CD4-positive, alpha-beta T cell treated with Interleukin-1 beta for 1 hour (primary cell): ENCODE measurements at regions not wholly inside any gene's neighbourhood (a gene's known extent, or its start where the extent isn't known, plus 50 kb on each side); places are given as distances from the start of the nearest gene placed in this dataset.
A peak's percentile ranks its signal among the peaks of the same experiment; 100 is the strongest.
"Not testable (repeated sequence)": the region's sequence is repeated elsewhere in the genome, so short reads cannot be mapped to it uniquely, and the experiment has no call there.

Experiments used
- DNase-seq, 2 donors: peaks; one replicate each; pipeline ENCODE4 v3.0.0-alpha.2; 2020 to 2022

GRCh38 chr2:207216457-207216856 lies 50.7 kb upstream of the KLF7 start:
- no peak for DNase-seq

GRCh38 chr2:207217442-207217841 lies 51.7 kb upstream of the KLF7 start:
- DNase-seq, result no peak

- no peak for DNase-seq
Measured at GRCh38 chr2:207219081-207219630, 53.4 kb upstream of the KLF7 start.

GRCh38 chr2:207219676-207220501 lies 54.1 kb upstream of the KLF7 start:
- DNase-seq, result no peak

- no peak for DNase-seq
Measured at GRCh38 chr2:207221731-207222130, 56.0 kb upstream of the KLF7 start.

GRCh38 chr2:207223051-207223450 lies 57.3 kb upstream of the KLF7 start:
- DNase-seq, result no peak

GRCh38 chr2:207224381-207224780 lies 58.6 kb upstream of the KLF7 start:
- no peak for DNase-seq

GRCh38 chr2:207224791-207225482 lies 59.2 kb upstream of the KLF7 start:
- DNase-seq, result no peak

GRCh38 chr2:207225773-207226172 lies 60.0 kb upstream of the KLF7 start:
- DNase-seq, result no peak

GRCh38 chr2:207226243-207226642 lies 60.5 kb upstream of the KLF7 start:
- no peak for DNase-seq

GRCh38 chr2:207226671-207227061 lies 60.9 kb upstream of the KLF7 start:
- DNase-seq, result no peak

- no peak for DNase-seq
Measured at GRCh38 chr2:207227062-207227748, 61.5 kb upstream of the KLF7 start.

GRCh38 chr2:207227749-207228145 lies 62.0 kb upstream of the KLF7 start:
- DNase-seq, result no peak

GRCh38 chr2:207228402-207228801 lies 62.7 kb upstream of the KLF7 start:
- no peak for DNase-seq

GRCh38 chr2:207229161-207229560 lies 63.4 kb upstream of the KLF7 start:
- DNase-seq, result no peak

- no peak for DNase-seq
Measured at GRCh38 chr2:207230261-207231105, 64.7 kb upstream of the KLF7 start.

- peak in 1 of 2 donors; percentile 13 for DNase-seq
Measured at GRCh38 chr2:207231106-207231865, 65.5 kb upstream of the KLF7 start.

- DNase-seq, result no peak
Measured at GRCh38 chr2:207231967-207232366, 66.2 kb upstream of the KLF7 start.

GRCh38 chr2:207233141-207233540 lies 67.4 kb upstream of the KLF7 start:
- DNase-seq, result not testable (repeated sequence)

- DNase-seq, result no peak
Measured at GRCh38 chr2:207233731-207234130, 68.0 kb upstream of the KLF7 start.

GRCh38 chr2:207235621-207236020 lies 69.9 kb upstream of the KLF7 start:
- no peak for DNase-seq
